ENCODE measurements at regions not wholly inside any gene's neighbourhood (a gene's known extent, or its start where the extent isn't known, plus 50 kb on each side); places are given as distances from the start of the nearest gene placed in this dataset.

- intact Hi-C loops (cut with DNase I; ENCODE audit: low total_unique reads) = no loop called here
- no peaks in the 10 kb centered on the region for H3K36me3 ChIP-seq
- no peak overlapping the region for H3K27ac ChIP-seq
- 46 to 57% methylated on average over 6 of the region's 6 CpGs for WGBS, 2 donors (ENCODE audit: low coverage in 1 of 2)
- in situ Hi-C loops (cut with MboI; ENCODE audit: low pct_ligation_motif_present in 1 of 4, low pct_unique_long_range_greater_than_20kb in 1 of 4, low sequenced_read_pairs in 3 of 4) = no loop called here
- H3K4me1 ChIP-seq = no peaks in the 10 kb centered on the region
- H3K9me3 ChIP-seq = no peaks in the 10 kb centered on the region
- TF ChIP-seq, protein P1, sequence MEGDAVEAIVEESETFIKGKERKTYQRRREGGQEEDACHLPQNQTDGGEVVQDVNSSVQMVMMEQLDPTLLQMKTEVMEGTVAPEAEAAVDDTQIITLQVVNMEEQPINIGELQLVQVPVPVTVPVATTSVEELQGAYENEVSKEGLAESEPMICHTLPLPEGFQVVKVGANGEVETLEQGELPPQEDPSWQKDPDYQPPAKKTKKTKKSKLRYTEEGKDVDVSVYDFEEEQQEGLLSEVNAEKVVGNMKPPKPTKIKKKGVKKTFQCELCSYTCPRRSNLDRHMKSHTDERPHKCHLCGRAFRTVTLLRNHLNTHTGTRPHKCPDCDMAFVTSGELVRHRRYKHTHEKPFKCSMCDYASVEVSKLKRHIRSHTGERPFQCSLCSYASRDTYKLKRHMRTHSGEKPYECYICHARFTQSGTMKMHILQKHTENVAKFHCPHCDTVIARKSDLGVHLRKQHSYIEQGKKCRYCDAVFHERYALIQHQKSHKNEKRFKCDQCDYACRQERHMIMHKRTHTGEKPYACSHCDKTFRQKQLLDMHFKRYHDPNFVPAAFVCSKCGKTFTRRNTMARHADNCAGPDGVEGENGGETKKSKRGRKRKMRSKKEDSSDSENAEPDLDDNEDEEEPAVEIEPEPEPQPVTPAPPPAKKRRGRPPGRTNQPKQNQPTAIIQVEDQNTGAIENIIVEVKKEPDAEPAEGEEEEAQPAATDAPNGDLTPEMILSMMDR (IDR thresholded peaks at IDR 0.05) = no peak
- no peak for TF ChIP-seq POLR2AphosphoS5 (IDR thresholded peaks at IDR 0.05)
- no peak for TF ChIP-seq POLR2A (IDR thresholded peaks at IDR 0.05)
- no peak for TF ChIP-seq EP300 (IDR thresholded peaks at IDR 0.05; ENCODE audit: low read depth)
- no peak overlapping the region for H3K4me3 ChIP-seq
- no peak for DNase-seq
- H3K27me3 ChIP-seq = peaks cover 45% of the 10 kb centered on the region
Measured at GRCh38 chr3:127431066-127431465, 143.2 kb upstream of the PRR20G start.

- no peaks in the 10 kb centered on the region for H3K9me3 ChIP-seq
- WGBS, 2 donors (ENCODE audit: low coverage in 1 of 2) = 75% methylated on average over 2 of the region's 2 CpGs; no CpG with 5 or more reads in 1 of the 2 donors
- no peaks in the 10 kb centered on the region for H3K4me1 ChIP-seq
- H3K27ac ChIP-seq = no peak overlapping the region
- intact Hi-C loops (cut with DNase I; ENCODE audit: low total_unique reads) = no loop called here
- no peak for TF ChIP-seq POLR2A (IDR thresholded peaks at IDR 0.05)
- no peak for TF ChIP-seq POLR2AphosphoS5 (IDR thresholded peaks at IDR 0.05)
- TF ChIP-seq, protein P1 (IDR thresholded peaks at IDR 0.05) = no peak
- no peak for TF ChIP-seq EP300 (IDR thresholded peaks at IDR 0.05; ENCODE audit: low read depth)
- no peaks in the 10 kb centered on the region for H3K36me3 ChIP-seq
- no peak for DNase-seq
- in situ Hi-C loops (cut with MboI; ENCODE audit: low pct_ligation_motif_present in 1 of 4, low pct_unique_long_range_greater_than_20kb in 1 of 4, low sequenced_read_pairs in 3 of 4) = no loop called here
- no peak overlapping the region for H3K4me3 ChIP-seq
- H3K27me3 ChIP-seq = peaks cover 43% of the 10 kb centered on the region
Measured at GRCh38 chr3:127428344-127428997, 140.6 kb upstream of the PRR20G start.

DNA sequence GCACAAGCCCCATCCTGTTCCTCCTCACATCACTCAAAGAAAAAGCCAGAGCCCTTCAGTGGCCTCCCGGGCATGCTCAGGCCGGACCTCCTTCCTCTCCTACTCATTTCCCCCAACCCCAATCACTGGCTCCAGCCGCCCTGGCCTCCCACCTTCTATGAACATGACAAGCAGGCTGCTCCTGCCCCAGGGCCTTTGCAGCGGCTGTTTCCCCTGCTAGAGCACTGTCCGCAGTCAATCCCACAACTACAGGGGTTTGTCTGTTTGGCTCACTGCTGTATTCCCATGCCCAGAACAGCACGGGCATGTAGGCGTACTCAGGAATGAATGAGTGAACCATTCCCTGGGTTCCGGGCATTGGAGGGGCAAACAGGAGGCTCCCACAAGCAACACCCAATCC is 139.8 kb upstream of the PRR20G start:
- no peak for TF ChIP-seq POLR2AphosphoS5 (IDR thresholded peaks at IDR 0.05)
- TF ChIP-seq EP300 (IDR thresholded peaks at IDR 0.05; ENCODE audit: low read depth) = no peak
- TF ChIP-seq POLR2A (IDR thresholded peaks at IDR 0.05) = no peak
- TF ChIP-seq, protein P1 (IDR thresholded peaks at IDR 0.05) = no peak
- WGBS, 2 donors (ENCODE audit: low coverage in 1 of 2) = 80% methylated on average over 8 of the region's 8 CpGs; no CpG with 5 or more reads in 1 of the 2 donors
- Histone ChIP-seq H3K9me3 (no peaks in the 10 kb centered on the region), H3K4me3 (no peak overlapping the region), H3K27me3 (peaks cover 47% of the 10 kb centered on the region), H3K4me1 (no peaks in the 10 kb centered on the region), H3K27ac (no peak overlapping the region), H3K36me3 (no peaks in the 10 kb centered on the region)
- in situ Hi-C loops (cut with MboI; ENCODE audit: low pct_ligation_motif_present in 1 of 4, low pct_unique_long_range_greater_than_20kb in 1 of 4, low sequenced_read_pairs in 3 of 4) = no loop called here
- intact Hi-C loops (cut with DNase I; ENCODE audit: low total_unique reads) = no loop called here
- no peak for DNase-seq

- Histone ChIP-seq H3K4me1 (no peaks in the 10 kb centered on the region), H3K4me3 (no peak overlapping the region), H3K36me3 (no peaks in the 10 kb centered on the region), H3K27ac (no peak overlapping the region), H3K27me3 (peaks cover 49% of the 10 kb centered on the region), H3K9me3 (no peaks in the 10 kb centered on the region)
- TF ChIP-seq EP300 (IDR thresholded peaks at IDR 0.05; ENCODE audit: low read depth) (no peak), POLR2AphosphoS5 (IDR thresholded peaks at IDR 0.05) (no peak), POLR2A (IDR thresholded peaks at IDR 0.05) (no peak)
- TF ChIP-seq, protein P1 (IDR thresholded peaks at IDR 0.05) = no peak
- DNase-seq = no peak
- intact Hi-C loops (cut with DNase I; ENCODE audit: low total_unique reads) (no loop called here), in situ Hi-C loops (cut with MboI; ENCODE audit: low pct_ligation_motif_present in 1 of 4, low pct_unique_long_range_greater_than_20kb in 1 of 4, low sequenced_read_pairs in 3 of 4) (no loop called here)
- 20 to 67% methylated on average over 1 to 6 of the region's 6 CpGs for WGBS, 2 donors (ENCODE audit: low coverage in 1 of 2)
Measured at GRCh38 chr3:127427156-127427555, 139.3 kb upstream of the PRR20G start.
